HEK293 (cell line): ENCODE measurements at regions not wholly inside any gene's neighbourhood (a gene's known extent, or its start where the extent isn't known, plus 50 kb on each side); places are given as distances from the start of the nearest gene placed in this dataset.

Source experiments
- ATF2 ChIP-seq: fragments of 450-650 bp; formaldehyde crosslinking; IDR thresholded peaks from 2 replicates; pipeline ENCODE4 v1.5.1; 2016; ENCODE audit warnings: missing biosample characterization, missing genetic modification characterization, low read depth
- CTCF ChIP-seq: fragments of 450-650 bp; formaldehyde crosslinking; IDR thresholded peaks from 2 replicates; pipeline ENCODE4 v1.5.1; 2016; ENCODE audit warnings: missing biosample characterization, missing genetic modification characterization
- GFI1B ChIP-seq: fragments of 450-650 bp; formaldehyde crosslinking; IDR thresholded peaks from 2 replicates; pipeline ENCODE4 v1.5.1; 2016; ENCODE audit warnings: missing biosample characterization, missing genetic modification characterization
- KLF1 ChIP-seq: fragments of 450-650 bp; formaldehyde crosslinking; IDR thresholded peaks from 2 replicates; pipeline ENCODE4 v1.5.1; 2016; ENCODE audit warnings: missing biosample characterization, missing genetic modification characterization
- KLF9 ChIP-seq: fragments of 450-650 bp; formaldehyde crosslinking; IDR thresholded peaks from 2 replicates; pipeline ENCODE4 v1.5.1; 2016; ENCODE audit warnings: missing biosample characterization, missing genetic modification characterization, low read depth
- SETDB1 ChIP-seq: IDR thresholded peaks from one replicate; pipeline ENCODE4 v1.6.1; 2017; ENCODE audit warnings: mild to moderate bottlenecking, low read length, moderate library complexity, mixed read lengths; ENCODE audit not compliant: insufficient read length
- YY1 ChIP-seq: fragments of 450-650 bp; formaldehyde crosslinking; IDR thresholded peaks from 2 replicates; pipeline ENCODE4 v1.5.1; 2018; ENCODE audit warnings: missing biosample characterization, missing genetic modification characterization
- ZBTB26 ChIP-seq: fragments of 450-650 bp; formaldehyde crosslinking; optimal IDR thresholded peaks from 2 replicates; pipeline ENCODE3; 2016; ENCODE audit warnings: missing biosample characterization, mild to moderate bottlenecking, missing genetic modification characterization
- ZBTB8A ChIP-seq: fragments of 450-650 bp; formaldehyde crosslinking; IDR thresholded peaks from 2 replicates; pipeline ENCODE4 v1.5.1; 2016; ENCODE audit warnings: missing biosample characterization, missing genetic modification characterization
- ZNF16 ChIP-seq: fragments of 450-650 bp; formaldehyde crosslinking; IDR thresholded peaks from 2 replicates; pipeline ENCODE4 v1.5.1; 2016; ENCODE audit warnings: low read depth, missing biosample characterization, missing genetic modification characterization
- ZNF24 ChIP-seq: fragments of 450-650 bp; formaldehyde crosslinking; IDR thresholded peaks from 2 replicates; pipeline ENCODE4 v1.5.1; 2016; ENCODE audit warnings: missing biosample characterization, missing genetic modification characterization
- ZNF513 ChIP-seq: fragments of 450-650 bp; IDR thresholded peaks from 2 replicates; pipeline ENCODE4 v1.5.1; 2018; ENCODE audit warnings: missing biosample characterization, missing genetic modification characterization

GRCh38 chr17:12463102-12463501, 202.6 kb upstream of the MYOCD start:
- TF ChIP-seq KLF9 (tag by site-specific recombination) (no peak), ZNF16 (tag by site-specific recombination) (no peak), ZBTB26 (tag by site-specific recombination) (no peak), ZBTB8A (no peak), CTCF (tag by site-specific recombination) (no peak), ZNF513 (no peak), ATF2 (tag by site-specific recombination) (no peak), SETDB1 (no peak), GFI1B (tag by site-specific recombination) (no peak), YY1 (tag by site-specific recombination) (no peak), KLF1 (tag by site-specific recombination) (no peak), ZNF24 (tag by site-specific recombination) (no peak)
